NCI-H128 (cell line): ENCODE measurements at regions not wholly inside any gene's neighbourhood (a gene's known extent, or its start where the extent isn't known, plus 50 kb on each side); places are given as distances from the start of the nearest gene placed in this dataset.

Experiments used
- DNase-seq: peaks from one replicate; lab custom pipeline; 2025; ENCODE audit not compliant: unreplicated experiment; lab: John Stamatoyannopoulos, UW

- no peak for DNase-seq
Observed at GRCh38 chr1:194228427-194228826, 1042.0 kb upstream of the B3GALT2 start.

DNA sequence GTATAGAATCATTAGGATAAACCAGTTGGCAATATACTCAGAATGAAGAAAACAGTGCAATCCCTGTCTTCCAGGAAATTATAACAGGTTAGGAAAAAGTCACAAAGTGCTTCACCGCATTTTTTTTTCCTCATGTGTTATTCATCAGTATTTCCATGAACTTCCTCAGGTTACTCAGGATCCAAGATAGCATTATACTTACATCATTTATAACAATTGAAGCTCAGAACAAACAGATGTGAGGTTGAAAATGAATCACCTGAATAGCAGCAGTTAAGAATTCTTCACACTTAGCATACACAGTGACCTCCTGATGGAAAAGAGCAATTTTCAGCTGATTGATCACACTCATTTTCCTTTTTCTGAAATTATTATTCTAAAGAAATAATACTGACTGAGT lies 1040.7 kb upstream of the B3GALT2 start:
- DNase-seq = no peak

GRCh38 chr1:194225821-194226220 lies 1039.4 kb upstream of the B3GALT2 start:
- no peak for DNase-seq

- no peak for DNase-seq
Observed at GRCh38 chr1:194223596-194223995, 1037.2 kb upstream of the B3GALT2 start.

- no peak for DNase-seq
Observed at GRCh38 chr1:194215448-194215847, 1029.0 kb upstream of the B3GALT2 start.

- DNase-seq = no peak
Observed at GRCh38 chr1:194214735-194215134, 1028.3 kb upstream of the B3GALT2 start.

GRCh38 chr1:194209920-194210319 lies 1023.5 kb upstream of the B3GALT2 start:
- no peak for DNase-seq

DNA sequence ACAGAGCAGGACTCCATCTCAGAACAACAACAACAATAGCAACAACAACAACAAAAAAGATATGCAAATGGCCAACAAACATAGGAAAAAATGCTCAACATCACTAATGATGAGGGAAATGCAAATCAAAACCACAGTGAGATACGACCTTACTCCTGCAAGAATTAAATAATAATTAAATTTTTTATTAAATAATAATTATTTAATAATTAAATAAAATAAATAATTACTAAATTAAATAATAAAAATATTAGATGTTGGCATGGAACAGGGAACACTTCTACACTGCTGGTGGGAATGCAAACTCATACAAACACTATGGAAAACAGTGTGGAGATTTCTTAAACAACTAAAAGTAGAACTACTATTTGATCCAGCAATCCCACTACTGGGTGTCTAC lies 1022.3 kb upstream of the B3GALT2 start:
- DNase-seq = no peak

DNA sequence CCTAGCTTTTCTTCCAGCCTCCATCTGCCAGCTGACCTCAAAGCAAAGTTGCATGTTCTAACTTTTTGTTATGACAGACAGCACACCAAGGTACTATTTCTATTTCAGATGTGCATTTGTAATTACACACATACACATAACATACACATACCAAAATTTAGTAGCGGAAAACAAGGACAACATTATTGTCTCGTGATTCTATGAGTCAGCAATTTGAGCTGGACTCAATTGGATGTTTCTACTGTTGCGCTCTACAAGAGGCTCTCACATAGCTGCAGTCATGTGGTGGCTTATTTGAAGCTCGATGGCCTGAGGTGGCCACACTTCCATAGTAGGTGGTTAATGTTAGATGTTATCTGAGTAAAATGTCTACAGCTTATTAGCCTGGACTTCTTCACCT lies 1010.1 kb upstream of the B3GALT2 start:
- DNase-seq = no peak

DNA sequence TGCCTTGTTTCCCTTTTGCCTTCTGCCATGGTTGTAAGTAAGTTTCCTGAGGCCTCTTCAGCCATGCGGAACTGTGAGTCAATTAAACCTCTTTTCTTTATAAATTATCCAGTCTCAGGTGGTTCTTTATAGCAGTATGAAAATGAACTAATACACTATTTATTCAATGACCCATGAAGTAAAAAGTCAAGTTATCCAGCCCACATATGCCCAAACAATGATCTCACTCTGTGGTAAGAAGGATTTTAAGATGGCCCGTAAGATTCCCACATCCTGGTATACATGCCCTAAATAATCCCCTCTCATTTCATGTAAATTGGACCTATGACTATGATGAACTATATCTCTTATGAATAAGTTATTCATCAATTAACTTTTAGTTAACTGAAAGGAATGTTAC lies 1008.3 kb upstream of the B3GALT2 start:
- DNase-seq = no peak

DNA sequence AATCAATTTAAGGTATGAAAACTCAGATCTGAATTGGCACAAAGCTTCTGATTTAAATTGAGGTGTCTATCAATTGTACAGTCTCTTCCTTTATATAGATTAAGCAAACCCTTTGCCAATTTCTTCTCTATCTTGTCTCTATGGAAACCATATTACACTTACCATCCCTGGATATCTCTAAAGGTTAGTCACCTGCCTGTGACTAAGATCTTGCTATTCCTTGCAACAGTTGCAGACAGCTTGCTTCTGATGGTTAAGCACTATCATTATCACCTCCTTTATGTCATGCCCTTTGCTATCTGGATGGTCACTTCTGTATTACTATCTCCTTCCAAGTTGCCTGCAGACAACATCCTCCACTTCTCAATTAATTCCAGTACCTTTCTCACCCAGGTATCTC lies 998.6 kb upstream of the B3GALT2 start:
- no peak for DNase-seq

DNA sequence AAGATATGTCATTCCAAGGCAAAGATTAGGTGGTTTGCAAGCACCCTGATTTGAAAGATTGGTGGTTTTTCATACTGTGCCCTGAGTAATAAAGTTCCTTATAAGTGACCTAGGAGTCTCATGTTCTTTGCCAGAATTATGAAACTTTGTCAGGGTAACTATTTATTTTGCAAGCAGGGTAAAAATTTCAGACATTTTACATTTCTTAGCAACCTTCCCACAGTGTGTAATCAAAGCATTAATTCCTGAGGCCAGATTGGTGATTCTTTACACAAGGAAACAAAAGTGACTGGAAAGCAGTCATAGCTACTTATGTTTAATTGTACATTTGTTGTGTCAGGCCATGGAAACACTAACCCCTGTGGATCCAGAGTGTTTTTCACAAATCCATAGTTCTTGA lies 998.0 kb upstream of the B3GALT2 start:
- DNase-seq = no peak

DNA sequence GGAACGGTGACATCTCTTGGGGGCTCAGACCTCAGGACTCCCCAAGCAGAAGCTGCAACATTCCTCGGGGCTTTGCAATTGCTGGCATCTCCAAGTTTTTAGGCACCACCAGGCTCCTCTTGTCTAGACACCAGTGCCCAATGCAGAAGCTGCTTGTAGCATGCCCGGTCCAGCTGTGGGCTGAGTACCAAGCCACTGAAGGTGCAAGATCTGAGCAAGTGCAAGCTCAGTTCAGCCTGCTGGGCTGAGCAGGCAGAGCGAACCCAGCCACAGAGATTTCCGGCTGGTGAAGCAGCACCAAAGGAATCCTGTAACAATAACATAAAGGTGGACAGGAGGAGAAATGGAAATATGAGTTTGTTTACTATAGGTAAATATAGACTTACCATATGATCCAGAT lies 995.4 kb upstream of the B3GALT2 start:
- DNase-seq = no peak

GRCh38 chr1:194176212-194176611 lies 989.8 kb upstream of the B3GALT2 start:
- no peak for DNase-seq

DNA sequence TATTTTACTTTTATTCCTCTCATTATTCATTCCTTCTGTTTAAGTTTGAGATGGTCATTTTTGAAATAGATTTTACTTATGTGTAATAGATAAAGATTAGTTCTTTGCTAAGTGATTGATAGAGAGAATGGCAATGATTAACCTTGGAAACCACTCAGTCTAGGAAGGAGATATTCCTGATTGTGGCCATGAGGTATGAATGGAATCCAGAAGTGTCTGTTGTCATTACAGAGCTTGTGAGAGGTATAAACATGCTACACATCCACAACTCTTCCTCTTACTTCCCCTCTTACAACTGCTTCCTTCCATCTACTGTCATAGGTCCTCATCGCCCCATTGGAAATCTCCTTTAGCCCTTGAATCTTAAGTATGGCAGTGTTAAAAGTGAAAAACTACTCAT lies 988.8 kb upstream of the B3GALT2 start:
- DNase-seq = no peak

GRCh38 chr1:194174528-194174927 lies 988.1 kb upstream of the B3GALT2 start:
- no peak for DNase-seq

- DNase-seq = no peak
Observed at GRCh38 chr1:194171596-194171995, 985.2 kb upstream of the B3GALT2 start.

DNA sequence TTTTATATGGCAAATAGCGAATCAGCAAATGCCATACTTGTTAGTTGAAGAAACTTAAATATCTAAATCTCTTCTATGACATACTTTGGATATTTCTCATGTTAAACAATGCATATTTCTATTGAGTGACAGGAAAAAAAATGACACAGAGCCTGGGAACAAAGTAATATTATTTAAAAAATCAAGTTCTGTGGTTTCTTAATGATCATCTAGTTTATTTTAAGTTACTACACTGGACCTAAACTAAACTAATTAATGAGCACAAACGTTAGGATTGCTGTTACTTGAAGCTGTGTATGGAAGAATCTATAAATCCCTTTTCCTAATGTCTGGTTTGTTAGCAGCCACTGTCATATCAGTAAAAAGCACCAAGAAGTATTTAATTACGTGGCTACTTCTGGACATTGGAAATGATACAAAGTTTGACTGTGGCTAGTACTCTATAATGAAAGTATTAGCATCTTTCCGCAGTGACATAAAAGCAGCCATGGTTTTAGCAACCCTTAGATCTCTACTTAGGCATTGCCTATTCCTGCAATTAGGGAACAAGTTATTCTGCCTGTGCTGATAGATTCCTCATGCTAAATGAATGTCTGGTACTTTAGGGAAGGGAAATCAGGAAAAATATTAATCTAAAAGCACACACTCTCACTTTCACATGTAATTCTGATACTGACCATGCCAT lies 981.7 kb upstream of the B3GALT2 start:
- no peak for DNase-seq

DNA sequence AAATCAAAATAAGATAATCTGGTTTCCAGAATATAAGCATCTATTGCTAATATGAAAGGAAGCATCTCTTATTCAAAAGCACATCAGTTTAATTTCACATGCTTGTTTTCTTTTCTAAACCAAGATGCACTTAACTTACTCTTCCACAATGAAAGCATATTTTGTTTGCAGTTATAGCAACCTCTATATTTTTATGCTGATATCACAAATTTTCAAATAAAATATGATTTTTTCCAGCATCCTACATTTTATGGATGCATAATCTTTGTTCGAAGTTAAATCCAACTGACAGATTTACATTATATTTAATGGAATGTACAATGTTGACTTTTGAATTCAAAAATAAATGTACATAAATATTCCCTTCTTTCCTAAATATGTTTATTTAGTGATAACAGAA lies 978.3 kb upstream of the B3GALT2 start:
- no peak for DNase-seq

- no peak for DNase-seq
Observed at GRCh38 chr1:194161591-194161990, 975.2 kb upstream of the B3GALT2 start.

- no peak for DNase-seq
Observed at GRCh38 chr1:194159941-194160340, 973.5 kb upstream of the B3GALT2 start.

DNA sequence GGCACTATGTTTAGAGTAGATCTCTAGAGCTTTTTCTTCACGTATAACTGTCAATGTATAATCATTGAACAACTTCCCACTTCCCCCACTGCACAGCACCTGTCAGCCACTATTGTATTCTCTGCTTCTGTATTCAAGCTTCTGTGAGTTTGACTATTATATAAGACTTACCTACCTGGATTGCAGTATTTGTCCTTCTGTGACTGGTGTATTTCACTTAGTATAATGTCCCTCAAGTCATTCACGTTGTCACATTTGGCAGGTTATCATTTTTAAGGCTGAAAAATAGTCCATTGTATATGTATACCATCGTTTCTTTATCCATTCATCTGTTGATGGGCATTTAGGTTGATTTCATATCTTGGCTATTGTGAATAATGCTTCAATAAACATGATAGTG lies 969.5 kb upstream of the B3GALT2 start:
- no peak for DNase-seq

GRCh38 chr1:194151056-194151455 lies 964.6 kb upstream of the B3GALT2 start:
- no peak for DNase-seq

GRCh38 chr1:194150242-194150641 lies 963.8 kb upstream of the B3GALT2 start:
- no peak for DNase-seq
